ENCODE measurements at regions not wholly inside any gene's neighbourhood (a gene's known extent, or its start where the extent isn't known, plus 50 kb on each side); places are given as distances from the start of the nearest gene placed in this dataset.

GRCh38 chr1:234980645-234981396 lies 147.8 kb downstream of the TOMM20 start (continued):
- TF ChIP-seq, protein P1, sequence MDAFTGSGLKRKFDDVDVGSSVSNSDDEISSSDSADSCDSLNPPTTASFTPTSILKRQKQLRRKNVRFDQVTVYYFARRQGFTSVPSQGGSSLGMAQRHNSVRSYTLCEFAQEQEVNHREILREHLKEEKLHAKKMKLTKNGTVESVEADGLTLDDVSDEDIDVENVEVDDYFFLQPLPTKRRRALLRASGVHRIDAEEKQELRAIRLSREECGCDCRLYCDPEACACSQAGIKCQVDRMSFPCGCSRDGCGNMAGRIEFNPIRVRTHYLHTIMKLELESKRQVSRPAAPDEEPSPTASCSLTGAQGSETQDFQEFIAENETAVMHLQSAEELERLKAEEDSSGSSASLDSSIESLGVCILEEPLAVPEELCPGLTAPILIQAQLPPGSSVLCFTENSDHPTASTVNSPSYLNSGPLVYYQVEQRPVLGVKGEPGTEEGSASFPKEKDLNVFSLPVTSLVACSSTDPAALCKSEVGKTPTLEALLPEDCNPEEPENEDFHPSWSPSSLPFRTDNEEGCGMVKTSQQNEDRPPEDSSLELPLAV (CRISPR knock-in tag; conservative IDR thresholded peaks at IDR 0.05; ENCODE audit: low read depth): no peak
- TF ChIP-seq ZNF230 (CRISPR knock-in tag; IDR thresholded peaks at IDR 0.05) (no peak), ZNF788 (CRISPR knock-in tag; IDR thresholded peaks at IDR 0.05; ENCODE audit: borderline replicate concordance) (peak; percentile 80; the same call in 1 of the 2 replicates), MAF1 (CRISPR knock-in tag; IDR thresholded peaks at IDR 0.05; ENCODE audit: borderline replicate concordance) (no peak), ZNF136 (CRISPR knock-in tag; IDR thresholded peaks at IDR 0.05; ENCODE audit: low read depth) (no peak), ZBTB7B (CRISPR knock-in tag; IDR thresholded peaks at IDR 0.05) (peak; percentile 74), WIZ (CRISPR knock-in tag; IDR thresholded peaks at IDR 0.05) (no peak), HNRNPK (IDR thresholded peaks at IDR 0.05; ENCODE audit: low read depth, low read length, poor library complexity, severe bottlenecking) (no peak), SATB2 (CRISPR knock-in tag; IDR thresholded peaks at IDR 0.05) (no peak), ZFP90 (CRISPR knock-in tag; IDR thresholded peaks at IDR 0.05; ENCODE audit: borderline replicate concordance) (no peak; the same call in 1 of the 2 replicates), CREM (IDR thresholded peaks at IDR 0.05) (peak; percentile 58), CREM (CRISPR knock-in tag; IDR thresholded peaks at IDR 0.05) (no peak), ZNF20 (CRISPR knock-in tag; IDR thresholded peaks at IDR 0.05) (no peak), RELA (CRISPR knock-in tag; IDR thresholded peaks at IDR 0.05) (no peak), ZFP82 (CRISPR knock-in tag; IDR thresholded peaks at IDR 0.05; ENCODE audit: borderline replicate concordance) (no peak), FOXO1 (CRISPR knock-in tag; IDR thresholded peaks at IDR 0.05) (peak; percentile 42), ZNF672 (CRISPR knock-in tag; IDR thresholded peaks at IDR 0.05) (no peak), ONECUT2 (CRISPR knock-in tag; IDR thresholded peaks at IDR 0.05) (no peak), FLYWCH1 (CRISPR knock-in tag; IDR thresholded peaks at IDR 0.05) (no peak), ZNF850 (CRISPR knock-in tag; conservative IDR thresholded peaks at IDR 0.05) (no peak)
- TF ChIP-seq, protein P2, sequence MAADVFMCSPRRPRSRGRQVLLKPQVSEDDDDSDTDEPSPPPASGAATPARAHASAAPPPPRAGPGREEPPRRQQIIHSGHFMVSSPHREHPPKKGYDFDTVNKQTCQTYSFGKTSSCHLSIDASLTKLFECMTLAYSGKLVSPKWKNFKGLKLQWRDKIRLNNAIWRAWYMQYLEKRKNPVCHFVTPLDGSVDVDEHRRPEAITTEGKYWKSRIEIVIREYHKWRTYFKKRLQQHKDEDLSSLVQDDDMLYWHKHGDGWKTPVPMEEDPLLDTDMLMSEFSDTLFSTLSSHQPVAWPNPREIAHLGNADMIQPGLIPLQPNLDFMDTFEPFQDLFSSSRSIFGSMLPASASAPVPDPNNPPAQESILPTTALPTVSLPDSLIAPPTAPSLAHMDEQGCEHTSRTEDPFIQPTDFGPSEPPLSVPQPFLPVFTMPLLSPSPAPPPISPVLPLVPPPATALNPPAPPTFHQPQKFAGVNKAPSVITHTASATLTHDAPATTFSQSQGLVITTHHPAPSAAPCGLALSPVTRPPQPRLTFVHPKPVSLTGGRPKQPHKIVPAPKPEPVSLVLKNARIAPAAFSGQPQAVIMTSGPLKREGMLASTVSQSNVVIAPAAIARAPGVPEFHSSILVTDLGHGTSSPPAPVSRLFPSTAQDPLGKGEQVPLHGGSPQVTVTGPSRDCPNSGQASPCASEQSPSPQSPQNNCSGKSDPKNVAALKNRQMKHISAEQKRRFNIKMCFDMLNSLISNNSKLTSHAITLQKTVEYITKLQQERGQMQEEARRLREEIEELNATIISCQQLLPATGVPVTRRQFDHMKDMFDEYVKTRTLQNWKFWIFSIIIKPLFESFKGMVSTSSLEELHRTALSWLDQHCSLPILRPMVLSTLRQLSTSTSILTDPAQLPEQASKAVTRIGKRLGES (CRISPR knock-in tag; IDR thresholded peaks at IDR 0.05; ENCODE audit: borderline replicate concordance): no peak
- TF ChIP-seq, protein P3, sequence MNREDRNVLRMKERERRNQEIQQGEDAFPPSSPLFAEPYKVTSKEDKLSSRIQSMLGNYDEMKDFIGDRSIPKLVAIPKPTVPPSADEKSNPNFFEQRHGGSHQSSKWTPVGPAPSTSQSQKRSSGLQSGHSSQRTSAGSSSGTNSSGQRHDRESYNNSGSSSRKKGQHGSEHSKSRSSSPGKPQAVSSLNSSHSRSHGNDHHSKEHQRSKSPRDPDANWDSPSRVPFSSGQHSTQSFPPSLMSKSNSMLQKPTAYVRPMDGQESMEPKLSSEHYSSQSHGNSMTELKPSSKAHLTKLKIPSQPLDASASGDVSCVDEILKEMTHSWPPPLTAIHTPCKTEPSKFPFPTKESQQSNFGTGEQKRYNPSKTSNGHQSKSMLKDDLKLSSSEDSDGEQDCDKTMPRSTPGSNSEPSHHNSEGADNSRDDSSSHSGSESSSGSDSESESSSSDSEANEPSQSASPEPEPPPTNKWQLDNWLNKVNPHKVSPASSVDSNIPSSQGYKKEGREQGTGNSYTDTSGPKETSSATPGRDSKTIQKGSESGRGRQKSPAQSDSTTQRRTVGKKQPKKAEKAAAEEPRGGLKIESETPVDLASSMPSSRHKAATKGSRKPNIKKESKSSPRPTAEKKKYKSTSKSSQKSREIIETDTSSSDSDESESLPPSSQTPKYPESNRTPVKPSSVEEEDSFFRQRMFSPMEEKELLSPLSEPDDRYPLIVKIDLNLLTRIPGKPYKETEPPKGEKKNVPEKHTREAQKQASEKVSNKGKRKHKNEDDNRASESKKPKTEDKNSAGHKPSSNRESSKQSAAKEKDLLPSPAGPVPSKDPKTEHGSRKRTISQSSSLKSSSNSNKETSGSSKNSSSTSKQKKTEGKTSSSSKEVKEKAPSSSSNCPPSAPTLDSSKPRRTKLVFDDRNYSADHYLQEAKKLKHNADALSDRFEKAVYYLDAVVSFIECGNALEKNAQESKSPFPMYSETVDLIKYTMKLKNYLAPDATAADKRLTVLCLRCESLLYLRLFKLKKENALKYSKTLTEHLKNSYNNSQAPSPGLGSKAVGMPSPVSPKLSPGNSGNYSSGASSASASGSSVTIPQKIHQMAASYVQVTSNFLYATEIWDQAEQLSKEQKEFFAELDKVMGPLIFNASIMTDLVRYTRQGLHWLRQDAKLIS (CRISPR knock-in tag; IDR thresholded peaks at IDR 0.05): no peak; the same call in 1 of the 2 replicates
- TF ChIP-seq, protein P4, sequence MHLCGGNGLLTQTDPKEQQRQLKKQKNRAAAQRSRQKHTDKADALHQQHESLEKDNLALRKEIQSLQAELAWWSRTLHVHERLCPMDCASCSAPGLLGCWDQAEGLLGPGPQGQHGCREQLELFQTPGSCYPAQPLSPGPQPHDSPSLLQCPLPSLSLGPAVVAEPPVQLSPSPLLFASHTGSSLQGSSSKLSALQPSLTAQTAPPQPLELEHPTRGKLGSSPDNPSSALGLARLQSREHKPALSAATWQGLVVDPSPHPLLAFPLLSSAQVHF (CRISPR knock-in tag; IDR thresholded peaks at IDR 0.05): no peak
